Endothelial cell of umbilical vein (primary cell): ENCODE measurements at regions not wholly inside any gene's neighbourhood (a gene's known extent, or its start where the extent isn't known, plus 50 kb on each side); places are given as distances from the start of the nearest gene placed in this dataset.

ENCODE experiments used
- BruUV-seq: library from RNA; stranded (reverse); fragments of 400-500 nt; replicated peaks from 2 replicates; lab custom pipeline; 2021; lab: Mats Ljungman, UMichigan
- CTCF ChIA-PET: fragments of 300-600, 350-600 bp; sonication (Branson Sonifier 250); formaldehyde crosslinking; loops from one replicate; lab custom pipeline; 2021; ENCODE audit warnings: antibody characterized with exemption, inconsistent platforms; lab: Charles Lee
- POLR2A ChIA-PET: fragments of 300-600, 350-600 bp; sonication (Branson Sonifier 250); formaldehyde crosslinking; loops from one replicate; lab custom pipeline; 2021; ENCODE audit warnings: antibody characterized with exemption, inconsistent platforms; lab: Charles Lee
- DNase-seq: peaks from one replicate; pipeline ENCODE4 v3.0.0-alpha.2; 2011; ENCODE audit warnings: low read depth, low spot score
- FAIRE-seq: peaks from 2 replicates; lab custom pipeline; 2011; peaks lifted over from hg19 to GRCh38; lab: Jason Lieb, UNC
- H2AFZ ChIP-seq: 2 replicates; pipeline ENCODE4 v1.6.0; 2012; ENCODE audit warnings: low read depth, low read length, control low read depth, inconsistent platforms
- H3K27ac ChIP-seq: 2 replicates; pipeline ENCODE4 v1.5.1; 2011; ENCODE audit warnings: low read depth, mild to moderate bottlenecking, control low read depth, low read length, moderate library complexity; ENCODE audit not compliant: insufficient read depth
- H3K27me3 ChIP-seq, 2 experiments: 2 replicates each; pipeline versions ENCODE4 v1.6.0 to v1.6.1; 2011; ENCODE audit warnings: low read length in 2 of 2, mixed read lengths in 1 of 2; ENCODE audit not compliant: control insufficient read depth in 2 of 2, insufficient read depth in 2 of 2
- H3K36me3 ChIP-seq, 2 experiments: 2 replicates in 1 of 2; 3 replicates in 1 of 2; pipeline ENCODE4 v1.5.1; 2011; ENCODE audit warnings: low read length in 2 of 2, mild to moderate bottlenecking in 1 of 2, moderate library complexity in 1 of 2; ENCODE audit not compliant: control insufficient read depth in 2 of 2, insufficient read depth in 2 of 2; ENCODE audit errors: extremely low read depth in 1 of 2
- H3K4me1 ChIP-seq: 3 replicates; pipeline ENCODE4 v1.5.1; 2011; ENCODE audit warnings: mild to moderate bottlenecking, low read length; ENCODE audit not compliant: control insufficient read depth, insufficient read depth; ENCODE audit errors: extremely low read depth
- H3K4me2 ChIP-seq: 2 replicates; pipeline ENCODE4 v1.6.1; 2011; ENCODE audit warnings: low read length, control low read depth, mixed read lengths; ENCODE audit not compliant: insufficient read depth
- H3K4me3 ChIP-seq, 3 experiments: fragments of 200-600 bp in 1 of 3; sonication (generic), shearing (Covaris generic) in 1 of 3; replicated peaks in 1 of 3; 2 replicates each; pipeline ENCODE4 v1.5.1; 2011 to 2016; ENCODE audit warnings: control low read depth in 3 of 3, low read length in 3 of 3, mild to moderate bottlenecking in 2 of 3, inconsistent platforms in 1 of 3, low read depth in 1 of 3, moderate library complexity in 1 of 3; ENCODE audit not compliant: insufficient read depth in 1 of 3
- H3K79me2 ChIP-seq: 2 replicates; pipeline ENCODE4 v1.6.0; 2012; ENCODE audit warnings: low read length, inconsistent platforms; ENCODE audit not compliant: control insufficient read depth, insufficient read depth
- H3K9ac ChIP-seq: replicated peaks from 2 replicates; pipeline ENCODE3; 2011; ENCODE audit warnings: low read length, control low read depth; ENCODE audit not compliant: insufficient read depth; ENCODE audit errors: extremely low read depth
- H3K9me1 ChIP-seq: replicated peaks from 3 replicates; pipeline ENCODE4 v1.6.0; 2011; ENCODE audit warnings: mild to moderate bottlenecking, low read length; ENCODE audit not compliant: control insufficient read depth, insufficient read depth; ENCODE audit errors: extremely low read depth
- H3K9me3 ChIP-seq: replicated peaks from 2 replicates; pipeline ENCODE4 v1.5.1; 2012; ENCODE audit warnings: low read length, inconsistent platforms; ENCODE audit not compliant: control insufficient read depth, insufficient read depth
- H4K20me1 ChIP-seq: replicated peaks from 2 replicates; pipeline ENCODE3; 2011; ENCODE audit warnings: mild to moderate bottlenecking, low read length; ENCODE audit not compliant: control insufficient read depth, insufficient read depth; ENCODE audit errors: extremely low read depth
- CTCF ChIP-seq, 2 donors: IDR thresholded peaks; 1 replicate in 1 of 2; 2 replicates in 1 of 2; pipeline ENCODE4 v1.5.1; 2011; ENCODE audit warnings: low read length in 2 of 2, mild to moderate bottlenecking in 2 of 2, moderate library complexity in 2 of 2, control low read depth in 1 of 2, inconsistent platforms in 1 of 2, low read depth in 1 of 2; ENCODE audit not compliant: insufficient read depth in 1 of 2; ENCODE audit errors: extremely low read depth in 1 of 2
- FOS ChIP-seq: IDR thresholded peaks from 2 replicates; pipeline ENCODE4 v1.6.1; 2011; ENCODE audit warnings: mild to moderate bottlenecking, low read length, moderate library complexity, borderline replicate concordance; ENCODE audit not compliant: insufficient read depth
- JUN ChIP-seq: IDR thresholded peaks from 2 replicates; pipeline ENCODE4 v1.6.1; 2011; ENCODE audit warnings: borderline replicate concordance, low read depth; ENCODE audit not compliant: insufficient read length, insufficient read depth
- MAX ChIP-seq: IDR thresholded peaks from 2 replicates; pipeline ENCODE4 v1.6.1; 2011; ENCODE audit not compliant: insufficient read depth, insufficient read length
- POLR2A ChIP-seq: IDR thresholded peaks from 2 replicates; pipeline ENCODE4 v1.6.1; 2012; ENCODE audit warnings: low read depth, mild to moderate bottlenecking, control low read depth, low read length
- POLR2AphosphoS5 ChIP-seq: IDR thresholded peaks from 2 replicates; pipeline ENCODE4 v1.6.1; 2012; ENCODE audit warnings: low read depth, mild to moderate bottlenecking, control low read depth, low read length, moderate library complexity; ENCODE audit not compliant: insufficient read depth
- dilution Hi-C: fragments of 300-500 bp; cut with MboI; formaldehyde crosslinking; loops from one replicate; pipeline ENCODE4 v1.15.0; 2019; ENCODE audit warnings: low sequenced_read_pairs; ENCODE audit not compliant: extremely low pct_ligation_motif_present
- intact Hi-C: fragments of 100-400 bp; cut with micrococcal nuclease; formaldehyde crosslinking; loops from one replicate; pipeline ENCODE4 v1.10.0; 2022

GRCh38 chr13:99636728-99637353 is 135.6 kb downstream of the TM9SF2 start:
- no TSS peak for BruUV-seq
- Histone ChIP-seq H3K4me2 (no peak overlapping the region), H3K4me3 (no peak overlapping the region), H3K79me2 (no peaks in the 10 kb centered on the region), H3K36me3 (no peaks in the 10 kb centered on the region), H3K27ac (no peak overlapping the region), H3K9ac (no peak overlapping the region), H3K9me1 (no peaks in the 10 kb centered on the region), H3K9me3 (no peaks in the 10 kb centered on the region), H4K20me1 (peaks cover 2% of the 10 kb centered on the region), H3K27me3 (peaks cover 0 to 2% of the 10 kb centered on the region in 2 experiments), H2AFZ (no peak overlapping the region), H3K4me1 (no peaks in the 10 kb centered on the region)
- ChIA-PET CTCF (no interaction called here), POLR2A (no interaction called here)
- DNase-seq (no peak), FAIRE-seq (no peak)
- intact Hi-C loops, result no loop called here
- TF ChIP-seq JUN (no peak), FOS (no peak), CTCF (IDR thresholded peaks at IDR 0.05; ENCODE audit: extremely low read depth in 1 of 2, insufficient read depth in 1 of 2, low read depth in 1 of 2, low read length in 2 of 2) (no peak), POLR2AphosphoS5 (no peak), POLR2A (no peak), MAX (no peak)
- dilution Hi-C loops, result no loop called here
